Stimulated activated memory B cell treated with anti-CD40 and anti-IgM and Interleukin-4, amounts not matched to agents 10 μg/mL and 1 μg/mL and 100 μg/mL, for 72 hours (primary cell): ENCODE measurements at regions not wholly inside any gene's neighbourhood (a gene's known extent, or its start where the extent isn't known, plus 50 kb on each side); places are given as distances from the start of the nearest gene placed in this dataset.

ENCODE experiments used
- ATAC-seq: fragments of 150-1000 bp; cut with Tn5 transposase; 2 replicates; pipeline ENCODE4 v1.10.0; 2021
- H3K27ac Mint-ChIP-seq: one replicate; pipeline ENCODE4 v1.8.0; 2022; ENCODE audit warnings: mild to moderate bottlenecking, mixed read lengths
- H3K27me3 Mint-ChIP-seq: one replicate; pipeline ENCODE4 v1.8.0; 2022; ENCODE audit warnings: mixed read lengths
- H3K36me3 Mint-ChIP-seq: one replicate; pipeline ENCODE4 v1.8.0; 2022; ENCODE audit warnings: mixed read lengths
- H3K4me1 Mint-ChIP-seq: one replicate; pipeline ENCODE4 v1.8.0; 2022; ENCODE audit warnings: mixed read lengths
- H3K4me3 Mint-ChIP-seq: one replicate; pipeline ENCODE4 v1.8.0; 2022; ENCODE audit warnings: mild to moderate bottlenecking, moderate library complexity, mixed read lengths
- H3K9me3 Mint-ChIP-seq: one replicate; pipeline ENCODE4 v1.8.0; 2022; ENCODE audit warnings: mixed read lengths

GRCh38 chr6:110527516-110527915, 51.1 kb upstream of the SLC22A16 start:
- no peak for ATAC-seq
- Mint-ChIP-seq H3K4me3 (no peak overlapping the region), H3K27me3 (no peaks in the 10 kb centered on the region), H3K36me3 (no peaks in the 10 kb centered on the region), H3K4me1 (peaks cover 20% of the 10 kb centered on the region), H3K9me3 (no peaks in the 10 kb centered on the region), H3K27ac (no peak overlapping the region)

GRCh38 chr6:110526726-110527125, 50.3 kb upstream of the SLC22A16 start:
- peaks cover 13% of the 10 kb centered on the region for H3K4me1 Mint-ChIP-seq
- H3K27me3 Mint-ChIP-seq, result no peaks in the 10 kb centered on the region
- no peak overlapping the region for H3K27ac Mint-ChIP-seq
- no peak overlapping the region for H3K4me3 Mint-ChIP-seq
- no peaks in the 10 kb centered on the region for H3K36me3 Mint-ChIP-seq
- ATAC-seq, result no peak
- H3K9me3 Mint-ChIP-seq, result no peaks in the 10 kb centered on the region
